SH-SY5Y (cell line): ENCODE measurements at regions not wholly inside any gene's neighbourhood (a gene's known extent, or its start where the extent isn't known, plus 50 kb on each side); places are given as distances from the start of the nearest gene placed in this dataset.

Experiments
- GATA2 ChIP-seq: IDR thresholded peaks from 2 replicates; pipeline ENCODE4 v1.6.1; 2011; ENCODE audit warnings: mild to moderate bottlenecking, low read depth, low read length
- GATA3 ChIP-seq: IDR thresholded peaks from 2 replicates; pipeline ENCODE4 v1.6.1; 2011; ENCODE audit warnings: low read depth, mild to moderate bottlenecking, low read length, moderate library complexity

DNA sequence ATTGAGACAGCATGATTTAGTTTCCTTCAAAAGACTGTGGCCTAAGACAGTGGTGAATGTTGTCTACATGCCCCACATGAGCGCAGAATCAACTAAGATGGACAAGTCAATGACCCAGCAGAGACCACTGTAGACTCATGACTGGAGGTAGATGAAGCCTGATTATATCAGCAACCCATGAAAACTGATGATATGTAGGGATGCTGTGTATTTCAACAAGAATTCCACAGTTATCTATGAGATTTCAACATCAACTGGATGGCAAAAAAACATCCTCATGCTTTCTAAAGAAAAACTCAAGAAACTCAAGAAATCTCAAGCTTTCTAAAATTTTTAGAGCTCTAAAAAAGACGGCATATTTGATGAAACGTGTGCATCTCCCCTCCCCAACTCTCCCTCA, 413.9 kb upstream of the LYPLAL1 start:
- TF ChIP-seq GATA2 (no peak), GATA3 (no peak)
